Mucosa of stomach (tissue), 1 donor: ENCODE measurements at regions not wholly inside any gene's neighbourhood (a gene's known extent, or its start where the extent isn't known, plus 50 kb on each side); places are given as distances from the start of the nearest gene placed in this dataset.

ENCODE experiments used
- H3K27me3 ChIP-seq: one replicate; pipeline ENCODE4 v1.7.0; 2013; ENCODE audit warnings: mild to moderate bottlenecking, low read length; ENCODE audit not compliant: control insufficient read depth, insufficient read depth
- H3K36me3 ChIP-seq: one replicate; pipeline ENCODE4 v1.7.0; 2013; ENCODE audit warnings: low read length; ENCODE audit not compliant: control insufficient read depth, insufficient read depth
- H3K4me1 ChIP-seq: one replicate; pipeline ENCODE4 v1.7.0; 2013; ENCODE audit warnings: mild to moderate bottlenecking, low read length; ENCODE audit not compliant: control insufficient read depth, insufficient read depth
- H3K4me3 ChIP-seq: one replicate; pipeline ENCODE4 v1.7.0; 2013; ENCODE audit warnings: low read length
- H3K9ac ChIP-seq: one replicate; pipeline ENCODE4 v1.7.0; 2013; ENCODE audit warnings: mild to moderate bottlenecking, low read length, moderate library complexity
- H3K9me3 ChIP-seq: one replicate; pipeline ENCODE4 v1.7.0; 2013; ENCODE audit warnings: mild to moderate bottlenecking, low read length, moderate library complexity; ENCODE audit not compliant: control insufficient read depth
- donor health status: Pancreatic carcinoma.

GRCh38 chr5:67253911-67254310 is 57.3 kb upstream of the CD180 start:
- no peaks in the 10 kb centered on the region for H3K27me3 ChIP-seq

GRCh38 chr5:67249590-67249895 is 52.9 kb upstream of the CD180 start:
- Histone ChIP-seq H3K4me3 (no peak overlapping the region), H3K9ac (no peak overlapping the region), H3K36me3 (no peaks in the 10 kb centered on the region), H3K4me1 (peaks cover 10% of the 10 kb centered on the region), H3K9me3 (no peaks in the 10 kb centered on the region), H3K27me3 (no peaks in the 10 kb centered on the region)

More at GRCh38 chr5:67253911-67254310, 57.3 kb upstream of the CD180 start:
- Histone ChIP-seq H3K4me3 (no peak overlapping the region), H3K36me3 (no peaks in the 10 kb centered on the region), H3K4me1 (peaks cover 4% of the 10 kb centered on the region), H3K9me3 (no peaks in the 10 kb centered on the region), H3K9ac (no peak overlapping the region)

GRCh38 chr5:67248703-67249589 is 52.3 kb upstream of the CD180 start:
- H3K36me3 ChIP-seq: no peaks in the 10 kb centered on the region
- H3K4me1 ChIP-seq: peaks cover 10% of the 10 kb centered on the region
- H3K9me3 ChIP-seq: no peaks in the 10 kb centered on the region
- no peak overlapping the region for H3K4me3 ChIP-seq
- no peaks in the 10 kb centered on the region for H3K27me3 ChIP-seq
- no peak overlapping the region for H3K9ac ChIP-seq

GRCh38 chr5:67246546-67247268 is 50.1 kb upstream of the CD180 start:
- no peak overlapping the region for H3K4me3 ChIP-seq
- peaks cover 10% of the 10 kb centered on the region for H3K4me1 ChIP-seq
- H3K36me3 ChIP-seq: no peaks in the 10 kb centered on the region
- no peaks in the 10 kb centered on the region for H3K27me3 ChIP-seq
- H3K9ac ChIP-seq: no peak overlapping the region
- no peaks in the 10 kb centered on the region for H3K9me3 ChIP-seq
